Lung (tissue), 11 donors: ENCODE measurements at regions not wholly inside any gene's neighbourhood (a gene's known extent, or its start where the extent isn't known, plus 50 kb on each side); places are given as distances from the start of the nearest gene placed in this dataset.

ENCODE experiments used
- ATAC-seq: fragments of 200-7000 bp; cut with Tn5 transposase; one replicate; pipeline ENCODE4 v1.9.1; 2020; ENCODE audit warnings: moderate number of reproducible peaks; ENCODE audit not compliant: insufficient read depth, low FRiP score
- DNase-seq, 3 donors: peaks; one replicate each; pipeline ENCODE4 v3.0.0-alpha.2; 2013 to 2017
- H3K27ac ChIP-seq, 2 donors: one replicate each; pipeline ENCODE4 v1.5.1; 2013; ENCODE audit warnings: mild to moderate bottlenecking in 2 of 2, moderate library complexity in 2 of 2, control low read depth in 1 of 2, inconsistent platforms in 1 of 2, low read depth in 1 of 2, low read length in 1 of 2
- H3K27me3 ChIP-seq, 3 donors: one replicate each; pipeline ENCODE4 v1.5.1; 2013; ENCODE audit warnings: low read length in 2 of 3; ENCODE audit not compliant: control insufficient read depth in 3 of 3, insufficient read depth in 3 of 3
- H3K36me3 ChIP-seq, 4 donors: one replicate each; pipeline ENCODE4 v1.5.1; 2013; ENCODE audit warnings: low read length in 4 of 4, mild to moderate bottlenecking in 1 of 4, moderate library complexity in 1 of 4; ENCODE audit not compliant: control insufficient read depth in 4 of 4, insufficient read depth in 4 of 4
- H3K4me1 ChIP-seq, 5 donors: one replicate each; pipeline ENCODE4 v1.5.1; 2013; ENCODE audit warnings: low read length in 5 of 5, mild to moderate bottlenecking in 2 of 5, moderate library complexity in 1 of 5; ENCODE audit not compliant: control insufficient read depth in 5 of 5, insufficient read depth in 5 of 5
- H3K4me3 ChIP-seq: one replicate; pipeline ENCODE4 v1.5.1; 2013; ENCODE audit warnings: mild to moderate bottlenecking, control low read depth, moderate library complexity
- H3K9ac ChIP-seq, 2 donors: one replicate each; pipeline ENCODE4 v1.5.1; 2013; ENCODE audit warnings: low read length in 2 of 2, control low read depth in 1 of 2; ENCODE audit not compliant: insufficient read depth in 1 of 2
- H3K9me3 ChIP-seq, 4 donors: one replicate each; pipeline ENCODE4 v1.5.1; 2013; ENCODE audit warnings: low read length in 3 of 4, mild to moderate bottlenecking in 1 of 4, moderate library complexity in 1 of 4; ENCODE audit not compliant: control insufficient read depth in 4 of 4, insufficient read depth in 3 of 4
- CTCF ChIP-seq: IDR thresholded peaks from 2 replicates; pipeline ENCODE4 v1.5.1; 2012; ENCODE audit warnings: mild to moderate bottlenecking; ENCODE audit errors: control extremely low read depth, extremely low read depth
- WGBS, 2 donors: extraction: QIAGEN DNeasy Blood & Tissue Kit; methylation state at CpG; one replicate each; pipeline ENCODE4 v1.1.7; 2013; 5-methylcytosine and 5-hydroxymethylcytosine counted together
- donor health status: control.
- donor health status: control.
- donor health status: Bipolar disorder and iron deficiency.
- donor health status: healthy.
- donor health status: DM: yes; HTN: yes; CAD: no.

GRCh38 chr17:77319211-77320043 is 178.7 kb downstream of the SEC14L1 start:
- Histone ChIP-seq H3K4me3 (peak overlapping the region; percentile 49), H3K4me1 (peaks cover 0 to 60% (median 32%) of the 10 kb centered on the region in 5 donors), H3K27ac (peak overlapping the region; percentile 68 to 95), H3K27me3 (no peaks in the 10 kb centered on the region), H3K9ac (peak overlapping the region; percentile 11 to 26), H3K36me3 (no peaks in the 10 kb centered on the region), H3K9me3 (no peaks in the 10 kb centered on the region)
- 11 to 13% methylated on average over 38 of the region's 38 CpGs for WGBS, 2 donors
- no peak for TF ChIP-seq CTCF
- ATAC-seq (peak; percentile 79), DNase-seq (peak; percentile 60 to 73 (median 67))

- ATAC-seq (no peak), DNase-seq (peak in 2 of 3 donors; percentile 13 to 57)
- peak overlapping the region; percentile 68 to 95 for H3K27ac ChIP-seq
- no peaks in the 10 kb centered on the region for H3K27me3 ChIP-seq
- H3K9me3 ChIP-seq = no peaks in the 10 kb centered on the region
- peak overlapping the region; percentile 49 for H3K4me3 ChIP-seq
- peaks cover 0 to 61% (median 32%) of the 10 kb centered on the region in 5 donors for H3K4me1 ChIP-seq
- no peak overlapping the region for H3K9ac ChIP-seq
- WGBS, 2 donors = 26 to 31% methylated on average over 18 of the region's 18 CpGs
- H3K36me3 ChIP-seq = no peaks in the 10 kb centered on the region
- no peak for TF ChIP-seq CTCF
These were observed 179.3 kb downstream of the SEC14L1 start for GRCh38 chr17:77320044-77320440.

- no peak for TF ChIP-seq CTCF
- peaks cover 0 to 61% (median 36%) of the 10 kb centered on the region in 5 donors for H3K4me1 ChIP-seq
- H3K27me3 ChIP-seq = no peaks in the 10 kb centered on the region
- WGBS, 2 donors = 55 to 62% methylated on average over 30 of the region's 30 CpGs
- no peaks in the 10 kb centered on the region for H3K9me3 ChIP-seq
- no peaks in the 10 kb centered on the region for H3K36me3 ChIP-seq
- no peak overlapping the region for H3K9ac ChIP-seq
- ATAC-seq (no peak), DNase-seq (peak in 1 of 3 donors; percentile 14)
- H3K27ac ChIP-seq = peak overlapping the region in 1 of 2 donors; percentile 95
- peak overlapping the region; percentile 49 for H3K4me3 ChIP-seq
These were observed 179.9 kb downstream of the SEC14L1 start for GRCh38 chr17:77320485-77321256.
